Neutrophil (primary cell): ENCODE measurements at regions not wholly inside any gene's neighbourhood (a gene's known extent, or its start where the extent isn't known, plus 50 kb on each side); places are given as distances from the start of the nearest gene placed in this dataset.

Experiments used
- H3K27ac ChIP-seq: fragments of 200-600 bp; sonication (generic); 2 replicates; pipeline ENCODE4 v1.5.1; 2016; ENCODE audit warnings: mild to moderate bottlenecking, moderate library complexity
- H3K27me3 ChIP-seq: fragments of 200-600 bp; sonication (generic); 2 replicates; pipeline ENCODE4 v1.6.0; 2016; ENCODE audit warnings: mild to moderate bottlenecking
- H3K36me3 ChIP-seq: fragments of 200-600 bp; sonication (generic); 2 replicates; pipeline ENCODE4 v1.5.1; 2017
- H3K4me1 ChIP-seq, 2 experiments: fragments of 200-600 bp in 1 of 2; sonication (generic) in 1 of 2; 1 replicate in 1 of 2; 2 replicates in 1 of 2; pipeline versions ENCODE4 v1.5.1 to v1.6.1; 2013 to 2016; ENCODE audit warnings: low read depth in 1 of 2, low read length in 1 of 2, mild to moderate bottlenecking in 1 of 2, moderate library complexity in 1 of 2; ENCODE audit not compliant: control insufficient read depth in 1 of 2, insufficient read depth in 1 of 2
- H3K4me3 ChIP-seq, 2 experiments: fragments of 200-600 bp in 1 of 2; sonication (generic) in 1 of 2; 1 replicate in 1 of 2; 2 replicates in 1 of 2; pipeline ENCODE4 v1.5.1; 2013 to 2016; ENCODE audit warnings: low read depth in 1 of 2, low read length in 1 of 2, mild to moderate bottlenecking in 1 of 2, moderate library complexity in 1 of 2
- H3K9me3 ChIP-seq: fragments of 200-600 bp; sonication (generic); 2 replicates; pipeline ENCODE4 v1.5.1; 2016
- CTCF ChIP-seq: fragments of 200-600 bp; sonication (generic); IDR thresholded peaks from 2 replicates; pipeline ENCODE4 v1.5.1; 2016; ENCODE audit warnings: antibody characterized with exemption

GRCh38 chr11:130576146-130576545 lies 127.7 kb downstream of the ADAMTS15 start:
- H3K36me3 ChIP-seq: no peaks in the 10 kb centered on the region
- no peak overlapping the region for H3K27ac ChIP-seq
- no peak for TF ChIP-seq CTCF
- H3K27me3 ChIP-seq: no peaks in the 10 kb centered on the region
- H3K9me3 ChIP-seq: no peaks in the 10 kb centered on the region
- H3K4me3 ChIP-seq: no peak overlapping the region
- H3K4me1 ChIP-seq: no peaks in the 10 kb centered on the region

GRCh38 chr11:130578738-130579368 lies 130.4 kb downstream of the ADAMTS15 start:
- Histone ChIP-seq H3K36me3 (no peaks in the 10 kb centered on the region), H3K4me1 (no peaks in the 10 kb centered on the region), H3K4me3 (no peak overlapping the region), H3K27me3 (no peaks in the 10 kb centered on the region), H3K9me3 (no peaks in the 10 kb centered on the region), H3K27ac (no peak overlapping the region)
- no peak for TF ChIP-seq CTCF

GRCh38 chr11:130580372-130580771 lies 131.9 kb downstream of the ADAMTS15 start:
- Histone ChIP-seq H3K4me1 (no peaks in the 10 kb centered on the region), H3K27ac (no peak overlapping the region), H3K9me3 (no peaks in the 10 kb centered on the region), H3K27me3 (no peaks in the 10 kb centered on the region), H3K4me3 (no peak overlapping the region), H3K36me3 (no peaks in the 10 kb centered on the region)
- TF ChIP-seq CTCF: no peak

GRCh38 chr11:130580891-130581492 lies 132.5 kb downstream of the ADAMTS15 start:
- no peak overlapping the region for H3K27ac ChIP-seq

GRCh38 chr11:130581646-130582045 lies 133.2 kb downstream of the ADAMTS15 start:
- no peaks in the 10 kb centered on the region for H3K4me1 ChIP-seq
- H3K36me3 ChIP-seq: no peaks in the 10 kb centered on the region
- no peaks in the 10 kb centered on the region for H3K27me3 ChIP-seq
- no peaks in the 10 kb centered on the region for H3K9me3 ChIP-seq
- no peak overlapping the region for H3K4me3 ChIP-seq
- TF ChIP-seq CTCF: no peak
- no peak overlapping the region for H3K27ac ChIP-seq

More at GRCh38 chr11:130580891-130581492, 132.5 kb downstream of the ADAMTS15 start:
- TF ChIP-seq CTCF: no peak
- Histone ChIP-seq H3K4me1 (no peaks in the 10 kb centered on the region), H3K9me3 (no peaks in the 10 kb centered on the region), H3K27me3 (no peaks in the 10 kb centered on the region), H3K36me3 (no peaks in the 10 kb centered on the region), H3K4me3 (no peak overlapping the region)
